PFSK-1 (cell line): ENCODE measurements at regions not wholly inside any gene's neighbourhood (a gene's known extent, or its start where the extent isn't known, plus 50 kb on each side); places are given as distances from the start of the nearest gene placed in this dataset.

Experiments
- FOXP2 ChIP-seq: optimal IDR thresholded peaks from 2 replicates; pipeline ENCODE3; 2011; ENCODE audit warnings: borderline replicate concordance, control low read depth, inconsistent platforms; ENCODE audit not compliant: insufficient read depth; ENCODE audit errors: extremely low read length, extremely low read depth
- POLR2AphosphoS5 ChIP-seq: IDR thresholded peaks from 2 replicates; pipeline ENCODE4 v1.6.1; 2012; ENCODE audit warnings: low read depth, mild to moderate bottlenecking, control low read depth, low read length, moderate library complexity

GRCh38 chr2:79223539-79223938 is 64.0 kb upstream of the REG3A start:
- TF ChIP-seq POLR2AphosphoS5 (no peak), FOXP2 (no peak)
